DND-41 (cell line): ENCODE measurements at regions not wholly inside any gene's neighbourhood (a gene's known extent, or its start where the extent isn't known, plus 50 kb on each side); places are given as distances from the start of the nearest gene placed in this dataset.

Source experiments
- ATAC-seq: fragments of 200-7000 bp; cut with Tn5 transposase; 3 replicates; pipeline ENCODE4 v1.9.1; 2021; ENCODE audit warnings: low read depth; ENCODE audit not compliant: insufficient read depth
- DNase-seq: peaks from one replicate; pipeline ENCODE4 v3.0.0-alpha.2; 2020
- H2AFZ ChIP-seq: 2 replicates; pipeline ENCODE4 v1.6.0; 2012; ENCODE audit warnings: low read depth, low read length
- H3K27ac ChIP-seq: 2 replicates; pipeline ENCODE4 v1.5.1; 2012; ENCODE audit warnings: low read length, inconsistent platforms
- H3K27me3 ChIP-seq: fragments of 200-600 bp; sonication (generic); 2 replicates; pipeline ENCODE4 v1.6.0; 2012; ENCODE audit warnings: low read length, mild to moderate bottlenecking, inconsistent platforms; ENCODE audit not compliant: insufficient read depth, poor library complexity
- H3K36me3 ChIP-seq: 2 replicates; pipeline ENCODE4 v1.5.1; 2012; ENCODE audit warnings: low read length, inconsistent platforms; ENCODE audit not compliant: insufficient read depth
- H3K4me1 ChIP-seq: 2 replicates; pipeline ENCODE4 v1.5.1; 2012; ENCODE audit warnings: mild to moderate bottlenecking, low read length; ENCODE audit not compliant: insufficient read depth
- H3K4me2 ChIP-seq: 2 replicates; pipeline ENCODE4 v1.6.0; 2012; ENCODE audit warnings: mild to moderate bottlenecking, moderate library complexity, low read length, inconsistent platforms; ENCODE audit not compliant: insufficient read depth
- H3K4me3 ChIP-seq, 2 experiments: fragments of 200-600 bp in 1 of 2; shearing (Covaris generic) in 1 of 2; 2 replicates each; pipeline ENCODE4 v1.5.1; 2012 to 2016; ENCODE audit warnings: inconsistent platforms in 2 of 2, low read length in 2 of 2, mild to moderate bottlenecking in 2 of 2, low read depth in 1 of 2, moderate library complexity in 1 of 2
- H3K79me2 ChIP-seq: 2 replicates; pipeline ENCODE4 v1.6.0; 2012; ENCODE audit warnings: low read length, inconsistent platforms; ENCODE audit not compliant: insufficient read depth
- H3K9ac ChIP-seq: 2 replicates; pipeline ENCODE4 v1.6.0; 2012; ENCODE audit warnings: low read depth, mild to moderate bottlenecking, inconsistent platforms, low read length, moderate library complexity
- H3K9me3 ChIP-seq: 2 replicates; pipeline ENCODE4 v1.5.1; 2012; ENCODE audit warnings: low read length, moderate library complexity, mild to moderate bottlenecking, inconsistent platforms; ENCODE audit not compliant: insufficient read depth, severe bottlenecking
- H4K20me1 ChIP-seq: 2 replicates; pipeline ENCODE4 v1.6.0; 2012; ENCODE audit warnings: low read length; ENCODE audit not compliant: insufficient read depth
- CTCF ChIP-seq: IDR thresholded peaks from 2 replicates; pipeline ENCODE4 v1.5.1; 2012; ENCODE audit warnings: borderline replicate concordance, low read length, moderate library complexity, mild to moderate bottlenecking; ENCODE audit not compliant: poor library complexity, severe bottlenecking; ENCODE audit errors: extremely low read depth
- EZH2 ChIP-seq: IDR thresholded peaks from 3 replicates; pipeline ENCODE4 v1.6.1; 2012; ENCODE audit warnings: borderline replicate concordance, low read depth, mild to moderate bottlenecking, moderate library complexity, low read length, inconsistent platforms; ENCODE audit not compliant: severe bottlenecking

- no peaks in the 10 kb centered on the region for H3K4me1 ChIP-seq
- no peaks in the 10 kb centered on the region for H3K27me3 ChIP-seq
- no peak for DNase-seq
- no peaks in the 10 kb centered on the region for H3K36me3 ChIP-seq
- no peaks in the 10 kb centered on the region for H3K79me2 ChIP-seq
- no peaks in the 10 kb centered on the region for H4K20me1 ChIP-seq
- no peak overlapping the region for H3K9ac ChIP-seq
- H3K4me3 ChIP-seq, result no peak overlapping the region
- ATAC-seq, result no peak
- no peak overlapping the region for H2AFZ ChIP-seq
- no peak overlapping the region for H3K27ac ChIP-seq
- no peak for TF ChIP-seq CTCF
- no peak for TF ChIP-seq EZH2
- no peaks in the 10 kb centered on the region for H3K9me3 ChIP-seq
- H3K4me2 ChIP-seq, result no peak overlapping the region
Measured at GRCh38 chr3:82276992-82277391, 515.5 kb upstream of the GBE1 start.

GRCh38 chr3:82274897-82275296 is 513.5 kb upstream of the GBE1 start:
- H3K27me3 ChIP-seq, result no peaks in the 10 kb centered on the region
- no peak overlapping the region for H3K4me2 ChIP-seq
- H3K9me3 ChIP-seq, result no peaks in the 10 kb centered on the region
- H3K9ac ChIP-seq, result no peak overlapping the region
- no peaks in the 10 kb centered on the region for H3K36me3 ChIP-seq
- H2AFZ ChIP-seq, result no peak overlapping the region
- no peaks in the 10 kb centered on the region for H3K4me1 ChIP-seq
- no peak for ATAC-seq
- no peaks in the 10 kb centered on the region for H3K79me2 ChIP-seq
- TF ChIP-seq CTCF (no peak), EZH2 (no peak)
- H4K20me1 ChIP-seq, result no peaks in the 10 kb centered on the region
- DNase-seq, result no peak
- H3K27ac ChIP-seq, result no peak overlapping the region
- H3K4me3 ChIP-seq, result no peak overlapping the region

GRCh38 chr3:82265747-82266146 is 504.3 kb upstream of the GBE1 start:
- Histone ChIP-seq H3K27me3 (no peaks in the 10 kb centered on the region), H2AFZ (0 out of 2 replicates have a peak overlapping the region, but pooled peaks have one; percentile 18), H3K4me1 (no peaks in the 10 kb centered on the region), H3K36me3 (no peaks in the 10 kb centered on the region), H3K9me3 (no peaks in the 10 kb centered on the region), H3K4me2 (no peak overlapping the region), H4K20me1 (no peaks in the 10 kb centered on the region), H3K9ac (no peak overlapping the region), H3K27ac (no peak overlapping the region), H3K79me2 (no peaks in the 10 kb centered on the region), H3K4me3 (no peak overlapping the region)
- no peak for TF ChIP-seq EZH2
- DNase-seq, result no peak
- no peak for ATAC-seq

DNA sequence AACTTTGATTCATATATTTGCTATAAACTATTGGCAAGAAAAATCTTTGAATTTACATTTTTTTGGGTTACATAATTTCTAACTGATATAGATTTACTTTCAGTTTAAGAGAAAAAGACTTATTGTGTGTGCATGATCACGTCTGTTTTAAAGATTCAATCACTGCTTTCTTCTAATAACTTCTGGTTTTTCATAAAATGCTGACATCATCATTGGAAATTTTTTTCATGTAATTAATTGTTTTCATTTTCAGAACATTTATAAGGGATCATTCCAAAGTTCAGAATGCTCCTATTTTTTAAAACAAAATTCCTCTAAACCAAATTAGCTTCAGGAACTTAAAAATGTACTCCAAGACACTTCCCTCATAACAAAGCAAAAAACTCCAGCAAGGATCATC is 500.7 kb upstream of the GBE1 start:
- DNase-seq (no peak), ATAC-seq (no peak)
- H3K4me3 ChIP-seq, result no peak overlapping the region
- H3K9me3 ChIP-seq, result no peaks in the 10 kb centered on the region
- H4K20me1 ChIP-seq, result no peaks in the 10 kb centered on the region
- TF ChIP-seq CTCF (no peak), EZH2 (no peak)
- H3K27me3 ChIP-seq, result no peaks in the 10 kb centered on the region
- no peaks in the 10 kb centered on the region for H3K4me1 ChIP-seq
- no peak overlapping the region for H3K27ac ChIP-seq
- no peaks in the 10 kb centered on the region for H3K36me3 ChIP-seq
- no peak overlapping the region for H2AFZ ChIP-seq
- H3K79me2 ChIP-seq, result no peaks in the 10 kb centered on the region
- H3K4me2 ChIP-seq, result no peak overlapping the region
- no peak overlapping the region for H3K9ac ChIP-seq
